GM23338 (cell line): ENCODE measurements at regions not wholly inside any gene's neighbourhood (a gene's known extent, or its start where the extent isn't known, plus 50 kb on each side); places are given as distances from the start of the nearest gene placed in this dataset.

Source experiments
- ATAC-seq: fragments of 200-7000 bp; cut with Tn5 transposase; 3 replicates; pipeline ENCODE4 v1.9.1; 2020
- DNase-seq: peaks from one replicate; pipeline ENCODE4 v3.0.0-alpha.2; 2015; ENCODE audit warnings: low spot score
- H2AFZ ChIP-seq: fragments of 200-600 bp; sonication (generic); 2 replicates; pipeline ENCODE4 v1.8.0; 2016; ENCODE audit warnings: antibody characterized with exemption, mild to moderate bottlenecking, moderate library complexity
- H3F3A ChIP-seq: fragments of 200-600 bp; sonication (generic); replicated peaks from 2 replicates; pipeline ENCODE4 v1.8.0; 2017; ENCODE audit warnings: antibody characterized with exemption, mixed run types, low read depth
- H3K27ac ChIP-seq: fragments of 200-600 bp; sonication (generic); 2 replicates; pipeline ENCODE4 v1.6.1; 2016; ENCODE audit warnings: low read depth
- H3K27me3 ChIP-seq: fragments of 200-600 bp; sonication (generic); 2 replicates; pipeline ENCODE4 v1.8.0; 2016; ENCODE audit warnings: mild to moderate bottlenecking, mixed run types, moderate library complexity; ENCODE audit not compliant: insufficient read depth
- H3K36me3 ChIP-seq: fragments of 200-600 bp; sonication (generic); 2 replicates; pipeline ENCODE4 v1.8.0; 2016; ENCODE audit warnings: mild to moderate bottlenecking; ENCODE audit not compliant: insufficient read depth
- H3K4me1 ChIP-seq: fragments of 200-600 bp; sonication (generic); 2 replicates; pipeline ENCODE4 v1.8.0; 2016; ENCODE audit warnings: mild to moderate bottlenecking, moderate library complexity; ENCODE audit not compliant: insufficient read depth
- H3K4me2 ChIP-seq: fragments of 200-600 bp; sonication (generic); 2 replicates; pipeline ENCODE4 v1.7.1; 2017; ENCODE audit warnings: mixed run types
- H3K4me3 ChIP-seq: fragments of 200-600 bp; sonication (generic); 2 replicates; pipeline ENCODE4 v1.6.1; 2016; ENCODE audit warnings: mixed run types
- H3K79me2 ChIP-seq: fragments of 200-600 bp; sonication (generic); replicated peaks from 2 replicates; pipeline ENCODE4 v1.8.0; 2017; ENCODE audit warnings: mild to moderate bottlenecking; ENCODE audit not compliant: insufficient read depth
- H3K9me2 ChIP-seq: fragments of 200-600 bp; sonication (generic); 2 replicates; pipeline ENCODE4 v1.8.0; 2017; ENCODE audit not compliant: insufficient read depth
- H4K20me1 ChIP-seq: fragments of 200-600 bp; sonication (generic); replicated peaks from 2 replicates; pipeline ENCODE4 v1.8.0; 2017; ENCODE audit warnings: mild to moderate bottlenecking; ENCODE audit not compliant: insufficient read depth
- H3K27ac Mint-ChIP-seq: 2 replicates; pipeline ENCODE4 v1.8.0; 2020; ENCODE audit warnings: inconsistent platforms, mild to moderate bottlenecking, moderate library complexity, mixed read lengths
- H3K27me3 Mint-ChIP-seq: 3 replicates; pipeline ENCODE4 v1.8.0; 2022; ENCODE audit warnings: low read depth, mild to moderate bottlenecking, moderate library complexity, mixed read lengths, inconsistent platforms; ENCODE audit not compliant: insufficient read depth, poor library complexity
- H3K36me3 Mint-ChIP-seq: 3 replicates; pipeline ENCODE4 v1.8.0; 2021; ENCODE audit warnings: low read depth, mild to moderate bottlenecking, inconsistent platforms, moderate library complexity, mixed read lengths
- H3K4me1 Mint-ChIP-seq: 3 replicates; pipeline ENCODE4 v1.8.0; 2020; ENCODE audit warnings: mild to moderate bottlenecking, inconsistent platforms, mixed read lengths
- H3K4me3 Mint-ChIP-seq: 3 replicates; pipeline ENCODE4 v1.8.0; 2021; ENCODE audit warnings: moderate library complexity, mild to moderate bottlenecking, inconsistent platforms, mixed read lengths
- H3K9me3 Mint-ChIP-seq: 3 replicates; pipeline ENCODE4 v1.8.0; 2020; ENCODE audit warnings: moderate library complexity, mild to moderate bottlenecking, inconsistent platforms, mixed read lengths
- CREB1 ChIP-seq: fragments of 250-450 bp; sonication (Bioruptor Pico); IDR thresholded peaks from 2 replicates; pipeline ENCODE4 v1.5.0; 2020; ENCODE audit warnings: low read depth, mild to moderate bottlenecking, moderate library complexity
- CTCF ChIP-seq, 2 experiments: fragments of 200-600 bp in 1 of 2; sonication (generic) in 1 of 2; conservative IDR thresholded peaks; 2 replicates each; pipeline versions ENCODE4 v1.5.1 to v1.6.1; 2016 to 2017; ENCODE audit warnings: antibody characterized with exemption in 2 of 2, low read depth in 2 of 2, mild to moderate bottlenecking in 2 of 2, moderate library complexity in 1 of 2
- EZH2 ChIP-seq: fragments of 200-600 bp; sonication (generic); IDR thresholded peaks from one replicate; pipeline ENCODE4 v1.8.0; 2017; ENCODE audit warnings: antibody characterized with exemption, mild to moderate bottlenecking, low read depth; ENCODE audit not compliant: unreplicated experiment
- EZH2phosphoT487 ChIP-seq: fragments of 200-600 bp; sonication (generic); IDR thresholded peaks from one replicate; pipeline ENCODE4 v1.8.1; 2018; ENCODE audit warnings: antibody characterized with exemption; ENCODE audit not compliant: unreplicated experiment
- NANOG ChIP-seq: IDR thresholded peaks from 2 replicates; pipeline ENCODE4 v1.6.1; 2016; ENCODE audit warnings: antibody characterized with exemption, borderline replicate concordance
- POLR2AphosphoS5 ChIP-seq: IDR thresholded peaks from 2 replicates; pipeline ENCODE4 v1.6.1; 2016; ENCODE audit warnings: antibody characterized with exemption, low read depth
- STAT1 ChIP-seq: IDR thresholded peaks from one replicate; pipeline ENCODE4 v1.6.1; 2016; ENCODE audit warnings: antibody characterized with exemption; ENCODE audit not compliant: unreplicated experiment
- ZNF114 ChIP-seq: fragments of 250-450 bp; sonication (Bioruptor Pico); IDR thresholded peaks from 2 replicates; pipeline ENCODE4 v1.5.0; 2020; ENCODE audit warnings: mild to moderate bottlenecking, moderate library complexity
- ZNF331 ChIP-seq: fragments of 250-450 bp; sonication (Bioruptor Pico); IDR thresholded peaks from 2 replicates; pipeline ENCODE4 v1.5.0; 2020; ENCODE audit warnings: low read depth, mild to moderate bottlenecking, moderate library complexity
- ZNF462 ChIP-seq: fragments of 250-450 bp; sonication (Bioruptor Pico); IDR thresholded peaks from 2 replicates; pipeline ENCODE4 v1.5.0; 2020; ENCODE audit warnings: mild to moderate bottlenecking, moderate library complexity

- Histone ChIP-seq H3K79me2 (no peaks in the 10 kb centered on the region), H4K20me1 (no peaks in the 10 kb centered on the region), H2AFZ (no peak overlapping the region), H3F3A (no peaks in the 10 kb centered on the region), H3K27me3 (no peaks in the 10 kb centered on the region), H3K36me3 (no peaks in the 10 kb centered on the region), H3K9me2 (peaks cover 11% of the 10 kb centered on the region; the same call in 1 of the 2 replicates), H3K27ac (no peak overlapping the region), H3K4me1 (no peaks in the 10 kb centered on the region), H3K4me3 (no peak overlapping the region), H3K4me2 (no peak overlapping the region)
- Mint-ChIP-seq H3K4me1 (no peaks in the 10 kb centered on the region), H3K4me3 (no peak overlapping the region), H3K9me3 (no peaks in the 10 kb centered on the region), H3K36me3 (no peaks in the 10 kb centered on the region), H3K27ac (no peak overlapping the region), H3K27me3 (peaks cover 5% of the 10 kb centered on the region)
- DNase-seq = no peak
- no peak for ATAC-seq
- TF ChIP-seq ZNF114 (CRISPR knock-in tag) (no peak), ZNF462 (no peak), EZH2phosphoT487 (no peak), STAT1 (no peak), CREB1 (no peak), CTCF (conservative IDR thresholded peaks at IDR 0.05; ENCODE audit: low read depth in 2 of 2) (no peak), POLR2AphosphoS5 (no peak), NANOG (no peak), ZNF331 (CRISPR knock-in tag) (no peak), EZH2 (no peak)
Observed at GRCh38 chr1:185498207-185498606, 181.2 kb upstream of the IVNS1ABP start.
